ENCODE measurements at regions not wholly inside any gene's neighbourhood (a gene's known extent, or its start where the extent isn't known, plus 50 kb on each side); places are given as distances from the start of the nearest gene placed in this dataset.

DNA sequence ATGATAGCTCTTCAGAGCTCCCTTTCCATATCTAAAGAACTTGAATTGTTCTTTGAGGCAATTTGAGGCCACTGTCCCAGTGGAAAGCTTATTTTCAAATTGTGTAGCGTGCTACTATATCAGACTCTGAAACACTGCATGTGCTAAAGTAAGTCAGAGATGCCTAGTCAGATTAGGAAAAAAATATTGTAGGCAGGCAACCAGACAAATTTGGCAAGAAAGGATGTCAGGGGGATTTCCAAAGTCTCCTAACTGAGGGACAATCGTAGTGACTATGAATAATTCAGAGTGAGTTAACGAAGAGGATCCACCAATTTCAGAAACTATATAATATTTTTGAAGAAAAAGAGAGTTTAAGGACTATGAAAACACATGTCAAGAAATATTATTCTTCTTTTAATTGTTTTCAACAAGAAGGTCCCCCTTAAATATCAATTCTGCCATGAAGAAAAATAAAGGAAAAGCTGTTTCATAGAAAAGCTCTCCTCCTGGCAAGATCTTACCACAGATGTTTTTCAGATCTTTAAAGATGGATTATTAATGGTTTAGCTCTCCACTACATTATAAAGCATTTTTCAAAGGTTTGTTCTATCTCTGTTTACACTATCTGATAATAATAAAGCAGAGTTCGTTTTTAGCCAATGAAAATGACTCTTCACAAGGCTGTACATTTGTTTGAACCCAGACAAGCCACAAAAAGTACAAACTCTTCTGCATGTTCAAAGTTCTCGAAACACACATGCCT, 273.5 kb upstream of the PTGER4 start:
- TF ChIP-seq, protein P1, sequence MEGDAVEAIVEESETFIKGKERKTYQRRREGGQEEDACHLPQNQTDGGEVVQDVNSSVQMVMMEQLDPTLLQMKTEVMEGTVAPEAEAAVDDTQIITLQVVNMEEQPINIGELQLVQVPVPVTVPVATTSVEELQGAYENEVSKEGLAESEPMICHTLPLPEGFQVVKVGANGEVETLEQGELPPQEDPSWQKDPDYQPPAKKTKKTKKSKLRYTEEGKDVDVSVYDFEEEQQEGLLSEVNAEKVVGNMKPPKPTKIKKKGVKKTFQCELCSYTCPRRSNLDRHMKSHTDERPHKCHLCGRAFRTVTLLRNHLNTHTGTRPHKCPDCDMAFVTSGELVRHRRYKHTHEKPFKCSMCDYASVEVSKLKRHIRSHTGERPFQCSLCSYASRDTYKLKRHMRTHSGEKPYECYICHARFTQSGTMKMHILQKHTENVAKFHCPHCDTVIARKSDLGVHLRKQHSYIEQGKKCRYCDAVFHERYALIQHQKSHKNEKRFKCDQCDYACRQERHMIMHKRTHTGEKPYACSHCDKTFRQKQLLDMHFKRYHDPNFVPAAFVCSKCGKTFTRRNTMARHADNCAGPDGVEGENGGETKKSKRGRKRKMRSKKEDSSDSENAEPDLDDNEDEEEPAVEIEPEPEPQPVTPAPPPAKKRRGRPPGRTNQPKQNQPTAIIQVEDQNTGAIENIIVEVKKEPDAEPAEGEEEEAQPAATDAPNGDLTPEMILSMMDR (conservative IDR thresholded peaks at IDR 0.05): no peak
- TF ChIP-seq ZFX (IDR thresholded peaks at IDR 0.05): no peak
